ENCODE measurements at regions not wholly inside any gene's neighbourhood (a gene's known extent, or its start where the extent isn't known, plus 50 kb on each side); places are given as distances from the start of the nearest gene placed in this dataset.

- H2BK5ac ChIP-seq (ENCODE audit: low read length) = no peak overlapping the region
- H3K9ac ChIP-seq (ENCODE audit: low read depth, low read length, poor library complexity) = no peak overlapping the region
- no peak overlapping the region for H2AK5ac ChIP-seq (ENCODE audit: low read depth, low read length)
- H2BK120ac ChIP-seq (ENCODE audit: low read depth, low read length) = no peak overlapping the region
- H3K4me1 ChIP-seq (ENCODE audit: control insufficient read depth in 2 of 2, insufficient read depth in 1 of 2, low read depth in 1 of 2, low read length in 2 of 2) = no peaks in the 10 kb centered on the region
- H3K4ac ChIP-seq (ENCODE audit: low read length) = no peak overlapping the region
- H2BK15ac ChIP-seq (ENCODE audit: low read length) = no peak overlapping the region
- no CpG with 5 or more reads among the region's 3 CpGs for WGBS, 2 donors (ENCODE audit: extremely low coverage in 2 of 2, insufficient read length in 2 of 2, insufficient replicate concordance in 1 of 2)
- H3K9me3 ChIP-seq (replicated peaks in 1 of 2; ENCODE audit: control insufficient read depth in 2 of 2, insufficient read depth in 1 of 2, low read depth in 1 of 2, low read length in 2 of 2) = no peaks in the 10 kb centered on the region
- no peak overlapping the region for H2BK12ac ChIP-seq (ENCODE audit: low read length)
- no peak overlapping the region for H3K4me3 ChIP-seq (ENCODE audit: low read length in 2 of 2)
- H4K91ac ChIP-seq (ENCODE audit: low read depth, low read length, poor library complexity) = no peak overlapping the region
- no peak overlapping the region for H3K14ac ChIP-seq (ENCODE audit: low read length)
- no peak overlapping the region for H3K27ac ChIP-seq (replicated peaks; ENCODE audit: low read length)
- no peaks in the 10 kb centered on the region for H3K36me3 ChIP-seq (replicated peaks in 1 of 2; ENCODE audit: control insufficient read depth in 2 of 2, insufficient read depth in 2 of 2, low read length in 2 of 2)
- no peak overlapping the region for H3K23ac ChIP-seq (ENCODE audit: low read depth, low read length, poor library complexity)
- no peak overlapping the region for H3K4me2 ChIP-seq (ENCODE audit: insufficient read depth, low read length, poor library complexity, severe bottlenecking)
- no peak overlapping the region for H4K8ac ChIP-seq (ENCODE audit: low read depth, low read length)
- no peak overlapping the region for H2AFZ ChIP-seq (ENCODE audit: low read length)
- H3K79me1 ChIP-seq (ENCODE audit: low read depth, low read length) = no peaks in the 10 kb centered on the region
- H3K18ac ChIP-seq (ENCODE audit: low read length) = no peak overlapping the region
- DNase-seq (ENCODE audit: low spot score) = no peak
- H3K27me3 ChIP-seq (ENCODE audit: control insufficient read depth in 3 of 3, insufficient read depth in 3 of 3, low read depth in 1 of 3, low read length in 3 of 3) = no peaks in the 10 kb centered on the region
Measured at GRCh38 chr2:198630384-198630783, 826.0 kb downstream of the PLCL1 start.

GRCh38 chr2:198628596-198628995, 824.2 kb downstream of the PLCL1 start:
- Histone ChIP-seq H3K27me3 (ENCODE audit: control insufficient read depth in 3 of 3, insufficient read depth in 3 of 3, low read depth in 1 of 3, low read length in 3 of 3) (no peaks in the 10 kb centered on the region), H3K9me3 (replicated peaks in 1 of 2; ENCODE audit: control insufficient read depth in 2 of 2, insufficient read depth in 1 of 2, low read depth in 1 of 2, low read length in 2 of 2) (no peaks in the 10 kb centered on the region), H2BK12ac (ENCODE audit: low read length) (no peak overlapping the region), H3K23ac (ENCODE audit: low read depth, low read length, poor library complexity) (no peak overlapping the region), H3K4ac (ENCODE audit: low read length) (no peak overlapping the region), H3K79me1 (ENCODE audit: low read depth, low read length) (no peaks in the 10 kb centered on the region), H2BK120ac (ENCODE audit: low read depth, low read length) (no peak overlapping the region), H2AFZ (ENCODE audit: low read length) (no peak overlapping the region), H3K9ac (ENCODE audit: low read depth, low read length, poor library complexity) (no peak overlapping the region), H3K4me3 (ENCODE audit: low read length in 2 of 2) (no peak overlapping the region), H3K18ac (ENCODE audit: low read length) (no peak overlapping the region), H2AK5ac (ENCODE audit: low read depth, low read length) (no peak overlapping the region), H4K8ac (ENCODE audit: low read depth, low read length) (no peak overlapping the region), H3K27ac (replicated peaks; ENCODE audit: low read length) (no peak overlapping the region), H2BK5ac (ENCODE audit: low read length) (no peak overlapping the region), H3K14ac (ENCODE audit: low read length) (no peak overlapping the region), H3K4me2 (ENCODE audit: insufficient read depth, low read length, poor library complexity, severe bottlenecking) (no peak overlapping the region), H4K91ac (ENCODE audit: low read depth, low read length, poor library complexity) (no peak overlapping the region), H2BK15ac (ENCODE audit: low read length) (no peak overlapping the region), H3K36me3 (replicated peaks in 1 of 2; ENCODE audit: control insufficient read depth in 2 of 2, insufficient read depth in 2 of 2, low read length in 2 of 2) (no peaks in the 10 kb centered on the region), H3K4me1 (ENCODE audit: control insufficient read depth in 2 of 2, insufficient read depth in 1 of 2, low read depth in 1 of 2, low read length in 2 of 2) (no peaks in the 10 kb centered on the region)
- WGBS, 2 donors (ENCODE audit: extremely low coverage in 2 of 2, insufficient read length in 2 of 2, insufficient replicate concordance in 1 of 2) = no CpG with 5 or more reads among the region's 2 CpGs
- DNase-seq (ENCODE audit: low spot score) = no peak

- H3K18ac ChIP-seq (ENCODE audit: low read length) = no peak overlapping the region
- H2AK5ac ChIP-seq (ENCODE audit: low read depth, low read length) = no peak overlapping the region
- H4K8ac ChIP-seq (ENCODE audit: low read depth, low read length) = no peak overlapping the region
- no peak overlapping the region for H3K23ac ChIP-seq (ENCODE audit: low read depth, low read length, poor library complexity)
- no peak for DNase-seq (ENCODE audit: low spot score)
- H3K27me3 ChIP-seq (ENCODE audit: control insufficient read depth in 3 of 3, insufficient read depth in 3 of 3, low read depth in 1 of 3, low read length in 3 of 3) = no peaks in the 10 kb centered on the region
- no peak overlapping the region for H3K9ac ChIP-seq (ENCODE audit: low read depth, low read length, poor library complexity)
- H3K36me3 ChIP-seq (replicated peaks in 1 of 2; ENCODE audit: control insufficient read depth in 2 of 2, insufficient read depth in 2 of 2, low read length in 2 of 2) = no peaks in the 10 kb centered on the region
- H2BK15ac ChIP-seq (ENCODE audit: low read length) = no peak overlapping the region
- H3K9me3 ChIP-seq (replicated peaks in 1 of 2; ENCODE audit: control insufficient read depth in 2 of 2, insufficient read depth in 1 of 2, low read depth in 1 of 2, low read length in 2 of 2) = no peaks in the 10 kb centered on the region
- H2BK5ac ChIP-seq (ENCODE audit: low read length) = no peak overlapping the region
- H3K4ac ChIP-seq (ENCODE audit: low read length) = no peak overlapping the region
- no peak overlapping the region for H2AFZ ChIP-seq (ENCODE audit: low read length)
- no peak overlapping the region for H3K27ac ChIP-seq (replicated peaks; ENCODE audit: low read length)
- H3K4me3 ChIP-seq (ENCODE audit: low read length in 2 of 2) = no peak overlapping the region
- WGBS, 2 donors (ENCODE audit: extremely low coverage in 2 of 2, insufficient read length in 2 of 2, insufficient replicate concordance in 1 of 2) = no CpG with 5 or more reads among the region's 3 CpGs
- no peak overlapping the region for H2BK120ac ChIP-seq (ENCODE audit: low read depth, low read length)
- H4K91ac ChIP-seq (ENCODE audit: low read depth, low read length, poor library complexity) = no peak overlapping the region
- H2BK12ac ChIP-seq (ENCODE audit: low read length) = no peak overlapping the region
- no peaks in the 10 kb centered on the region for H3K4me1 ChIP-seq (ENCODE audit: control insufficient read depth in 2 of 2, insufficient read depth in 1 of 2, low read depth in 1 of 2, low read length in 2 of 2)
- no peak overlapping the region for H3K4me2 ChIP-seq (ENCODE audit: insufficient read depth, low read length, poor library complexity, severe bottlenecking)
- no peaks in the 10 kb centered on the region for H3K79me1 ChIP-seq (ENCODE audit: low read depth, low read length)
- no peak overlapping the region for H3K14ac ChIP-seq (ENCODE audit: low read length)
Measured at GRCh38 chr2:198622986-198623730, 818.8 kb downstream of the PLCL1 start.

GRCh38 chr2:198615972-198616371, 811.6 kb downstream of the PLCL1 start:
- no peaks in the 10 kb centered on the region for H3K9me3 ChIP-seq (replicated peaks in 1 of 2; ENCODE audit: control insufficient read depth in 2 of 2, insufficient read depth in 1 of 2, low read depth in 1 of 2, low read length in 2 of 2)
- no peak overlapping the region for H4K8ac ChIP-seq (ENCODE audit: low read depth, low read length)
- no peak overlapping the region for H3K4me2 ChIP-seq (ENCODE audit: insufficient read depth, low read length, poor library complexity, severe bottlenecking)
- H2BK120ac ChIP-seq (ENCODE audit: low read depth, low read length) = no peak overlapping the region
- no CpG with 5 or more reads among the region's 4 CpGs for WGBS, 2 donors (ENCODE audit: extremely low coverage in 2 of 2, insufficient read length in 2 of 2, insufficient replicate concordance in 1 of 2)
- no peaks in the 10 kb centered on the region for H3K36me3 ChIP-seq (replicated peaks in 1 of 2; ENCODE audit: control insufficient read depth in 2 of 2, insufficient read depth in 2 of 2, low read length in 2 of 2)
- no peak overlapping the region for H3K23ac ChIP-seq (ENCODE audit: low read depth, low read length, poor library complexity)
- DNase-seq (ENCODE audit: low spot score) = no peak
- no peak overlapping the region for H3K4me3 ChIP-seq (ENCODE audit: low read length in 2 of 2)
- H3K18ac ChIP-seq (ENCODE audit: low read length) = no peak overlapping the region
- H3K27me3 ChIP-seq (ENCODE audit: control insufficient read depth in 3 of 3, insufficient read depth in 3 of 3, low read depth in 1 of 3, low read length in 3 of 3) = no peaks in the 10 kb centered on the region
- H3K4me1 ChIP-seq (ENCODE audit: control insufficient read depth in 2 of 2, insufficient read depth in 1 of 2, low read depth in 1 of 2, low read length in 2 of 2) = no peaks in the 10 kb centered on the region
- H2BK5ac ChIP-seq (ENCODE audit: low read length) = no peak overlapping the region
- no peak overlapping the region for H3K14ac ChIP-seq (ENCODE audit: low read length)
- H2AK5ac ChIP-seq (ENCODE audit: low read depth, low read length) = no peak overlapping the region
- no peaks in the 10 kb centered on the region for H3K79me1 ChIP-seq (ENCODE audit: low read depth, low read length)
- H3K4ac ChIP-seq (ENCODE audit: low read length) = no peak overlapping the region
- H3K27ac ChIP-seq (replicated peaks; ENCODE audit: low read length) = no peak overlapping the region
- H2BK12ac ChIP-seq (ENCODE audit: low read length) = no peak overlapping the region
- H4K91ac ChIP-seq (ENCODE audit: low read depth, low read length, poor library complexity) = no peak overlapping the region
- H2AFZ ChIP-seq (ENCODE audit: low read length) = no peak overlapping the region
- H3K9ac ChIP-seq (ENCODE audit: low read depth, low read length, poor library complexity) = no peak overlapping the region
- no peak overlapping the region for H2BK15ac ChIP-seq (ENCODE audit: low read length)
